SJCRH30 (cell line): ENCODE measurements at regions not wholly inside any gene's neighbourhood (a gene's known extent, or its start where the extent isn't known, plus 50 kb on each side); places are given as distances from the start of the nearest gene placed in this dataset.
"Not testable (repeated sequence)": the region's sequence is repeated elsewhere in the genome, so short reads cannot be mapped to it uniquely, and the experiment has no call there.

Experiments used
- DNase-seq, 2 experiments: peaks; one replicate each; pipeline ENCODE4 v3.0.0-alpha.2; 2015 to 2020
- H3K27ac ChIP-seq: fragments of 250-450 bp; sonication (Bioruptor Pico); 2 replicates; pipeline ENCODE4 v1.5.1; 2020; ENCODE audit warnings: mild to moderate bottlenecking, moderate library complexity
- H3K27me3 ChIP-seq: fragments of 250-450 bp; sonication (Bioruptor Pico); 2 replicates; pipeline ENCODE4 v1.5.1; 2020; ENCODE audit warnings: mild to moderate bottlenecking, moderate library complexity
- H3K36me3 ChIP-seq: fragments of 250-450 bp; sonication (Bioruptor Pico); 2 replicates; pipeline ENCODE4 v1.5.1; 2020; ENCODE audit warnings: mild to moderate bottlenecking, moderate library complexity
- H3K4me1 ChIP-seq: fragments of 250-450 bp; sonication (Bioruptor Pico); 2 replicates; pipeline ENCODE4 v1.5.1; 2020; ENCODE audit warnings: mild to moderate bottlenecking, moderate library complexity
- H3K4me3 ChIP-seq: fragments of 250-450 bp; sonication (Bioruptor Pico); 2 replicates; pipeline ENCODE4 v1.5.1; 2020; ENCODE audit warnings: mild to moderate bottlenecking, moderate library complexity
- H3K9me3 ChIP-seq: fragments of 250-450 bp; sonication (Bioruptor Pico); replicated peaks from 2 replicates; pipeline ENCODE4 v1.5.1; 2020; ENCODE audit warnings: mild to moderate bottlenecking, moderate library complexity

- Histone ChIP-seq H3K9me3 (no peaks in the 10 kb centered on the region), H3K27ac (no peak overlapping the region), H3K27me3 (no peaks in the 10 kb centered on the region), H3K36me3 (no peaks in the 10 kb centered on the region), H3K4me1 (no peaks in the 10 kb centered on the region), H3K4me3 (no peak overlapping the region)
- DNase-seq, result no peak
Observed at GRCh38 chr18:28267276-28267675, 90.3 kb upstream of the CDH2 start.

- Histone ChIP-seq H3K36me3 (no peaks in the 10 kb centered on the region), H3K27ac (no peak overlapping the region), H3K4me3 (no peak overlapping the region), H3K4me1 (no peaks in the 10 kb centered on the region), H3K9me3 (no peaks in the 10 kb centered on the region), H3K27me3 (no peaks in the 10 kb centered on the region)
- no peak for DNase-seq
Observed at GRCh38 chr18:28256166-28256565, 79.2 kb upstream of the CDH2 start.

GRCh38 chr18:28248653-28249052, 71.7 kb upstream of the CDH2 start:
- H3K4me1 ChIP-seq, result no peaks in the 10 kb centered on the region

GRCh38 chr18:28240626-28241025, 63.7 kb upstream of the CDH2 start:
- H3K27me3 ChIP-seq, H3K4me3 ChIP-seq, H3K4me1 ChIP-seq, H3K27ac ChIP-seq, H3K36me3 ChIP-seq, H3K9me3 ChIP-seq, DNase-seq: not testable (repeated sequence)

More at GRCh38 chr18:28248653-28249052, 71.7 kb upstream of the CDH2 start:
- Histone ChIP-seq H3K36me3 (no peaks in the 10 kb centered on the region), H3K9me3 (no peaks in the 10 kb centered on the region), H3K27me3 (no peaks in the 10 kb centered on the region), H3K4me3 (no peak overlapping the region), H3K27ac (no peak overlapping the region)
- no peak for DNase-seq

GRCh38 chr18:28236487-28236886, 59.6 kb upstream of the CDH2 start:
- no peak overlapping the region for H3K27ac ChIP-seq
- no peaks in the 10 kb centered on the region for H3K9me3 ChIP-seq
- no peaks in the 10 kb centered on the region for H3K36me3 ChIP-seq
- no peaks in the 10 kb centered on the region for H3K27me3 ChIP-seq
- no peak for DNase-seq
- no peaks in the 10 kb centered on the region for H3K4me1 ChIP-seq
- H3K4me3 ChIP-seq, result no peak overlapping the region
